GM12878 (cell line): ENCODE measurements at regions not wholly inside any gene's neighbourhood (a gene's known extent, or its start where the extent isn't known, plus 50 kb on each side); places are given as distances from the start of the nearest gene placed in this dataset.

Experiments
- ATAC-seq: fragments of 200-7000 bp; cut with Tn5 transposase; 3 replicates; pipeline ENCODE4 v1.9.1; 2020; ENCODE audit warnings: mild to moderate bottlenecking, moderate library complexity
- BruUV-seq: library from RNA; stranded (reverse); fragments of 400-500 nt; replicated peaks from 2 replicates; lab custom pipeline; 2021; lab: Mats Ljungman, UMichigan
- CTCF ChIA-PET: fragments of 300-600 bp; sonication (Branson Sonifier 250); formaldehyde crosslinking; extraction: SDS; loops from one replicate; lab custom pipeline; 2021; ENCODE audit warnings: inconsistent platforms; lab: Yijun Ruan, JAX
- POLR2A ChIA-PET: fragments of 350-600 bp; formaldehyde crosslinking; extraction: SDS; loops from one replicate; lab custom pipeline; 2021; ENCODE audit warnings: inconsistent platforms; lab: Charles Lee
- RAD21 ChIA-PET: fragments of 300-600 bp; sonication (Branson Sonifier 250); formaldehyde crosslinking; loops from one replicate; lab custom pipeline; 2023; ENCODE audit warnings: antibody characterized with exemption; ENCODE audit not compliant: unreplicated experiment; lab: Charles Lee
- SMC1A ChIA-PET: fragments of 300-600 bp; sonication (Branson Sonifier 250); formaldehyde crosslinking; loops from one replicate; lab custom pipeline; 2023; ENCODE audit not compliant: unreplicated experiment, uncharacterized antibody; lab: Charles Lee
- DNase-seq: peaks from one replicate; pipeline ENCODE4 v3.0.0-alpha.2; 2011; ENCODE audit warnings: low read depth, low spot score
- FAIRE-seq: peaks from 3 replicates; lab custom pipeline; 2011; peaks lifted over from hg19 to GRCh38; lab: Jason Lieb, UNC
- H2AFZ ChIP-seq: 2 replicates; pipeline ENCODE4 v1.6.0; 2011; ENCODE audit warnings: low read depth, low read length, control low read depth; ENCODE audit not compliant: control insufficient read depth
- H3K27ac ChIP-seq: 2 replicates; pipeline ENCODE4 v1.5.1; 2011; ENCODE audit warnings: control low read depth; ENCODE audit not compliant: control insufficient read depth, insufficient read depth
- H3K27me3 ChIP-seq, 2 experiments: replicated peaks in 1 of 2; 2 replicates each; pipeline versions ENCODE4 v1.6.0 to v1.6.1; 2011; ENCODE audit warnings: low read length in 1 of 2; ENCODE audit not compliant: control insufficient read depth in 2 of 2, insufficient read depth in 2 of 2
- H3K36me3 ChIP-seq, 2 experiments: 2 replicates each; pipeline ENCODE4 v1.5.1; 2011; ENCODE audit warnings: low read length in 1 of 2; ENCODE audit not compliant: control insufficient read depth in 2 of 2, insufficient read depth in 2 of 2
- H3K4me1 ChIP-seq: 2 replicates; pipeline ENCODE4 v1.6.1; 2011; ENCODE audit warnings: mild to moderate bottlenecking, low read length, moderate library complexity, mixed read lengths; ENCODE audit not compliant: control insufficient read depth, insufficient read depth
- H3K4me2 ChIP-seq: 2 replicates; pipeline ENCODE4 v1.6.0; 2011; ENCODE audit warnings: control low read depth; ENCODE audit not compliant: control insufficient read depth, insufficient read depth
- H3K4me3 ChIP-seq: fragments of 200-600 bp; sonication (generic); 2 replicates; pipeline ENCODE4 v1.5.1; 2016
- H3K79me2 ChIP-seq: 2 replicates; pipeline ENCODE4 v1.6.0; 2011; ENCODE audit warnings: low read length; ENCODE audit not compliant: control insufficient read depth, insufficient read depth
- H3K9ac ChIP-seq: 2 replicates; pipeline ENCODE4 v1.8.0; 2011; ENCODE audit warnings: low read length, control low read depth, mixed read lengths; ENCODE audit not compliant: control insufficient read depth, insufficient read depth
- H3K9me3 ChIP-seq: replicated peaks from 3 replicates; pipeline ENCODE4 v1.5.1; 2011; ENCODE audit warnings: mild to moderate bottlenecking, low read length; ENCODE audit not compliant: control insufficient read depth, insufficient read depth
- H4K20me1 ChIP-seq: 2 replicates; pipeline ENCODE4 v1.6.0; 2011; ENCODE audit not compliant: control insufficient read depth, insufficient read depth
- CBX5 ChIP-seq: sonication (generic); IDR thresholded peaks from 2 replicates; pipeline ENCODE4 v1.6.1; 2016; ENCODE audit warnings: low read depth, moderate library complexity, mild to moderate bottlenecking, inconsistent platforms
- CUX1 ChIP-seq: IDR thresholded peaks from 2 replicates; pipeline ENCODE4 v1.6.1; 2012; ENCODE audit warnings: improper control_type of control experiment, low read depth, low read length; ENCODE audit not compliant: insufficient replicate concordance
- DPF2 ChIP-seq: fragments of 450-650 bp; IDR thresholded peaks from 2 replicates; pipeline ENCODE4 v1.6.1; 2017; ENCODE audit warnings: mild to moderate bottlenecking
- MXI1 ChIP-seq: fragments of 150-350 bp; IDR thresholded peaks from 2 replicates; pipeline ENCODE4 v1.6.1; 2011; ENCODE audit warnings: low read depth, mild to moderate bottlenecking, inconsistent platforms, low read length, improper control_type of control experiment
- NKRF ChIP-seq: fragments of 450-650 bp; conservative IDR thresholded peaks from 2 replicates; pipeline ENCODE4 v1.6.1; 2017; ENCODE audit warnings: mild to moderate bottlenecking, moderate library complexity
- RBBP5 ChIP-seq: fragments of 200-600 bp; sonication (generic); conservative IDR thresholded peaks from 2 replicates; pipeline ENCODE4 v1.6.1; 2016
- RELB ChIP-seq: fragments of 450-650 bp; IDR thresholded peaks from 2 replicates; pipeline ENCODE4 v1.6.1; 2017; ENCODE audit warnings: low read depth, mild to moderate bottlenecking, moderate library complexity
- ZBTB11 ChIP-seq: fragments of 450-650 bp; formaldehyde crosslinking; IDR thresholded peaks from 2 replicates; pipeline ENCODE4 v1.5.0; 2022; ENCODE audit warnings: mild to moderate bottlenecking, missing genetic modification characterization
- ZNF274 ChIP-seq: IDR thresholded peaks from one replicate; pipeline ENCODE4 v1.8.0; 2011; ENCODE audit not compliant: insufficient read length, insufficient read depth
- WGBS: methylation state at CpG from one replicate; pipeline ENCODE4 v1.1.6; 2016; ENCODE audit warnings: low lambda C conversion rate; ENCODE audit not compliant: insufficient replicate concordance, insufficient coverage; ENCODE audit errors: missing lambda C conversion rate; 5-methylcytosine and 5-hydroxymethylcytosine counted together
- in situ Hi-C: fragments of 300-500 bp; cut with MboI; formaldehyde crosslinking; loops from 9 replicates; pipeline ENCODE4 v1.14.3; 2018; ENCODE audit warnings: mixed read lengths
- intact Hi-C: fragments of 100-400 bp; cut with micrococcal nuclease; formaldehyde crosslinking; loops from one replicate; pipeline ENCODE4 v1.14.2; 2022; ENCODE audit not compliant: unreplicated experiment

GRCh38 chr6:164578616-164579015 is 730.8 kb downstream of the C6orf118 start (continued):
- no peak for TF ChIP-seq RELB
- TF ChIP-seq ZBTB11 (CRISPR knock-in tag) = no peak
- TF ChIP-seq, all 136 proteins: peak for 0

GRCh38 chr6:164570801-164571200 is 738.6 kb downstream of the C6orf118 start:
- Histone ChIP-seq H3K9me3 (no peaks in the 10 kb centered on the region), H3K27me3 (no peaks in the 10 kb centered on the region), H3K4me2 (no peak overlapping the region), H3K79me2 (no peaks in the 10 kb centered on the region), H3K27ac (no peak overlapping the region), H3K9ac (no peak overlapping the region), H4K20me1 (no peaks in the 10 kb centered on the region), H2AFZ (no peak overlapping the region), H3K4me3 (no peak overlapping the region), H3K36me3 (no peaks in the 10 kb centered on the region), H3K4me1 (no peaks in the 10 kb centered on the region)
- ChIA-PET POLR2A (no interaction called here), RAD21 (no interaction called here), SMC1A (no interaction called here), CTCF (interaction anchor here (1.1 kb wide), 1 partner anchor 38 kb away, joined by 3 read pairs; no protein-coding TSS in a partner anchor)
- FAIRE-seq = no peak
- intact Hi-C loops = no loop called here
- WGBS = 51% methylated on average over 6 of the region's 6 CpGs
- in situ Hi-C loops = no loop called here
- BruUV-seq = no TSS peak
- ATAC-seq = no peak
- DNase-seq = no peak
- TF ChIP-seq RBBP5 = no peak
- no peak for TF ChIP-seq ZNF274
- TF ChIP-seq NKRF = no peak
- no peak for TF ChIP-seq DPF2
- no peak for TF ChIP-seq CBX5
- TF ChIP-seq CUX1 = no peak
- no peak for TF ChIP-seq MXI1
